ENCODE measurements at regions not wholly inside any gene's neighbourhood (a gene's known extent, or its start where the extent isn't known, plus 50 kb on each side); places are given as distances from the start of the nearest gene placed in this dataset.
A peak's percentile ranks its signal among the peaks of the same experiment; 100 is the strongest.

DNA sequence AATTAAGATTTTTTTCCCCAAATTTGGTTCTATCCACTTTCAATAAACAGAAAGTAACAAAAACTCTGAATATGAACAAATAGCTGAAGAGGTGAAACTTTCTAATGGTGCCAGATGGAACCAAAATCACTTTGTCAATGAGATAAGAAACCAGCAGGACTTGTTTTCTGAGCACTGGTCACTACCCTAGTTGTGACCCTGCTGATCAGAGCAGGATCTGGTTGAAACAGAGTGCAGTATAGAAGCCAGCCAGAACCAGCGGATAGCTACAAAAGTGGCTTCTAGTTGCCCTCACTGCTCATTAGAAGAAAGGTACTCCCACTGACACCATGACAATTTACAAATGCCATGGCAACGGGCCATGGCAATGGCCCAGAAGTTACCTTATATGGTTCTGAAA, 158.3 kb upstream of the PIEZO2 start:
- ATAC-seq (peak; percentile 57 to 88 (median 72)), DNase-seq (no peak), FAIRE-seq (no peak)
- Histone ChIP-seq H3K27me3 (no peaks in the 10 kb centered on the region), H3K4me3 (no peak overlapping the region), H3K27ac (peak overlapping the region in 1 of 4 donors; percentile 13), H3K4me1 (peaks cover 3 to 12% (median 4%) of the 10 kb centered on the region in 3 donors), H3K36me3 (no peaks in the 10 kb centered on the region), H3K9me3 (no peaks in the 10 kb centered on the region)
- WGBS, 2 donors, result 30 to 38% methylated on average over 2 of the region's 2 CpGs
- intact Hi-C loops (cut with DNase I), result no loop called here
- TF ChIP-seq CTCF (IDR thresholded peaks at IDR 0.05), result no peak

- H3K9me3 ChIP-seq, result no peaks in the 10 kb centered on the region
- no peak overlapping the region for H3K27ac ChIP-seq
- H3K36me3 ChIP-seq, result no peaks in the 10 kb centered on the region
- ATAC-seq (no peak), DNase-seq (no peak), FAIRE-seq (no peak)
- 82 to 84% methylated on average over 2 of the region's 2 CpGs for WGBS, 2 donors
- H3K4me3 ChIP-seq, result no peak overlapping the region
- no peaks in the 10 kb centered on the region for H3K27me3 ChIP-seq
- peaks cover 3 to 12% (median 4%) of the 10 kb centered on the region in 3 donors for H3K4me1 ChIP-seq
- intact Hi-C loops (cut with DNase I), result no loop called here
- TF ChIP-seq CTCF (IDR thresholded peaks at IDR 0.05), result no peak
Measured at GRCh38 chr18:11305507-11305906, 156.1 kb upstream of the PIEZO2 start.

DNA sequence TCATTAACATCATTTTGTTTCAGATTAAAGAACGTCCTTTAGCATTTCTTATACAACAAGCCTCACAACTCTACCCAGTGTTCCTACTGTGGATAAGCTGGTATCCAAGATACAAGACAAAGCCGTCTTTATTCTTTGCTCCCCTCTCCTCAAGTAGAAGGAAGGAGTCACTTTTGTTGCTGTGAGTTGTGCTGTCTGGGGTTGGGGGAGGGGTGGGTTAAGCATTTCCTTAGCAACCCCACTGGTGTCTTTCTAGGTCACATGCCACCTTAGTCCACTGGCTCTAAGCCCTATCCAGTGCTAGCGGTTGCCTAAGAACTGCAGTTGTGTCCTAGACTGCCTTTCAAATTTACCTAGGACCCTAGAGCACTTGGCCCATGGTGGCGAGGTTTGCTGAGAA, 155.6 kb upstream of the PIEZO2 start:
- intact Hi-C loops (cut with DNase I), result no loop called here
- no peak for FAIRE-seq
- no peak for ATAC-seq
- DNase-seq, result no peak
- Histone ChIP-seq H3K27ac (no peak overlapping the region), H3K4me1 (peaks cover 3 to 12% (median 4%) of the 10 kb centered on the region in 3 donors), H3K9me3 (no peaks in the 10 kb centered on the region), H3K4me3 (no peak overlapping the region), H3K27me3 (no peaks in the 10 kb centered on the region), H3K36me3 (no peaks in the 10 kb centered on the region)
- TF ChIP-seq CTCF (IDR thresholded peaks at IDR 0.05), result no peak
- 74 to 86% methylated on average over 4 of the region's 4 CpGs for WGBS, 2 donors

DNA sequence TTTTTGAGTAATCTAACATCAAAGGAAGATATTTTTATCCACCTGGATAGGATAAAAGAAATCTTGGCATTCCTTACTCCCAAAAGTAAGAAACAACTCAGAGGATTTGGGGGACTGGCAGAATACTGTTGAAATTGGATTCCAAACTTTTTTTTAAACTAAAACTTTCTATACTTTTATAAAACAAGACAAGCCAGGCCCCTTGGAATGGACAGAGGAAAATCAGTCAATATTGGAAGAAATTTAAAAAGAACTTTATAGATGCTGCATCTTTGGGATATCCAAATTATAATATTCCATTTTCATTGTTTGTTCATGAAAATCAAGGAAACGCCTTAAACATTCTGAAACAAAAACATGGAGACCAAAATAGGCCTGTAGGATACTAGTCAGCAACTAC, 147.6 kb upstream of the PIEZO2 start:
- no peak for ATAC-seq
- no peaks in the 10 kb centered on the region for H3K4me1 ChIP-seq
- no peak overlapping the region for H3K4me3 ChIP-seq
- no peaks in the 10 kb centered on the region for H3K9me3 ChIP-seq
- no peaks in the 10 kb centered on the region for H3K27me3 ChIP-seq
- DNase-seq, result no peak
- no peak for FAIRE-seq
- no peak overlapping the region for H3K27ac ChIP-seq
- intact Hi-C loops (cut with DNase I), result no loop called here
- TF ChIP-seq CTCF (IDR thresholded peaks at IDR 0.05), result no peak
- WGBS, 2 donors, result 41 to 51% methylated on average over 1 of the region's 1 CpG
- H3K36me3 ChIP-seq, result no peaks in the 10 kb centered on the region

DNA sequence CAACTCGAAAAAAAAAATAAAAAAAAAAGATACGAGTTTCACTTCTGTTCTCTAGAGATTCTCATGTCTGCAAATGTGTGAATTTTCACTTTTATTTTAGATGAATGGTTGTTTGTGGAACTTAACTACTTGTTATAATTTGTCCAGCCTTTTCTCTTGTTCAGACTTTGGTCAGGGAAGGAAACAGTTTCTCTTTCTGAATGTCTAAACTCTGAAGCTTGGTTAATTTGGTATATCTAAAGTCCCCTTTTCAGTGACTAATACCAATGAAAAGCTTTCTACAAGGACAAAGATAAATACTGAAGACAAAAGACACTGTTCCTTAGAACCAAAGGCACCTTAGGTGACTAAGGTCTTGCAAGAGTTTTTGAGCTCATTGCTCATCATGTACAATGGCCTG, 144.4 kb upstream of the PIEZO2 start:
- no peak for FAIRE-seq

More for the DNA sequence above, 144.4 kb upstream of the PIEZO2 start:
- DNase-seq, result no peak
- 33 to 53% methylated on average over 2 of the region's 2 CpGs for WGBS, 2 donors
- Histone ChIP-seq H3K4me3 (no peak overlapping the region), H3K36me3 (no peaks in the 10 kb centered on the region), H3K27ac (no peak overlapping the region), H3K4me1 (no peaks in the 10 kb centered on the region), H3K27me3 (no peaks in the 10 kb centered on the region), H3K9me3 (no peaks in the 10 kb centered on the region)
- intact Hi-C loops (cut with DNase I), result no loop called here
- no peak for ATAC-seq
- TF ChIP-seq CTCF (IDR thresholded peaks at IDR 0.05), result no peak

All from pancreas (tissue), 10 donors.